OCI-LY1 (cell line): ENCODE measurements at regions not wholly inside any gene's neighbourhood (a gene's known extent, or its start where the extent isn't known, plus 50 kb on each side); places are given as distances from the start of the nearest gene placed in this dataset.

ENCODE experiments used
- H2AFZ ChIP-seq: fragments of 200-600 bp; sonication (generic), shearing (Covaris generic); 2 replicates; pipeline ENCODE4 v1.6.0; 2014; ENCODE audit warnings: antibody characterized with exemption, mild to moderate bottlenecking, low read length
- H3F3A ChIP-seq: fragments of 200-600 bp; sonication (generic), shearing (Covaris generic); 2 replicates; pipeline ENCODE4 v1.6.0; 2014; ENCODE audit warnings: mild to moderate bottlenecking, antibody characterized with exemption, low read length, moderate library complexity; ENCODE audit not compliant: insufficient read depth
- H3K27ac ChIP-seq: fragments of 200-600 bp; sonication (generic); 2 replicates; pipeline ENCODE4 v1.5.1; 2014; ENCODE audit warnings: low read length, mixed run types, mild to moderate bottlenecking, low read depth; ENCODE audit not compliant: poor library complexity, severe bottlenecking
- H3K27me3 ChIP-seq: fragments of 200-600 bp; sonication (generic); 2 replicates; pipeline ENCODE4 v1.6.0; 2014; ENCODE audit warnings: antibody characterized with exemption, mild to moderate bottlenecking, low read length, moderate library complexity; ENCODE audit not compliant: insufficient read depth
- H3K36me3 ChIP-seq: fragments of 200-600 bp; sonication (generic); 2 replicates; pipeline ENCODE4 v1.6.1; 2014; ENCODE audit warnings: mild to moderate bottlenecking, antibody characterized with exemption, low read length, moderate library complexity, mixed read lengths; ENCODE audit not compliant: insufficient read depth
- H3K4me1 ChIP-seq: fragments of 200-600 bp; sonication (generic); 2 replicates; pipeline ENCODE4 v1.5.1; 2014; ENCODE audit warnings: mild to moderate bottlenecking, low read length, moderate library complexity; ENCODE audit not compliant: insufficient read depth, severe bottlenecking
- H3K4me2 ChIP-seq: fragments of 200-600 bp; sonication (generic), shearing (Covaris generic); 2 replicates; pipeline ENCODE4 v1.6.1; 2014; ENCODE audit warnings: low read length
- H3K4me3 ChIP-seq: fragments of 200-600 bp; sonication (generic); 2 replicates; pipeline ENCODE4 v1.5.1; 2014; ENCODE audit warnings: low read length, low read depth, mild to moderate bottlenecking, mixed read lengths; ENCODE audit not compliant: poor library complexity, severe bottlenecking
- H3K79me2 ChIP-seq: fragments of 200-600 bp; shearing (Covaris generic); 2 replicates; pipeline ENCODE4 v1.6.1; 2016; ENCODE audit warnings: mixed run types, low read length, mixed read lengths; ENCODE audit not compliant: insufficient read depth
- H3K9ac ChIP-seq: fragments of 200-600 bp; sonication (generic), shearing (Covaris generic); 2 replicates; pipeline ENCODE4 v1.6.1; 2014; ENCODE audit warnings: mild to moderate bottlenecking, low read length, mixed read lengths
- H3K9me2 ChIP-seq: fragments of 200-600 bp; sonication (generic), shearing (Covaris generic); 2 replicates; pipeline ENCODE4 v1.6.1; 2014; ENCODE audit warnings: low read depth, mild to moderate bottlenecking, low read length, mixed read lengths
- H3K9me3 ChIP-seq: fragments of 200-600 bp; shearing (Covaris generic); 2 replicates; pipeline ENCODE4 v1.6.1; 2014; ENCODE audit warnings: low read length, mixed read lengths
- H4K20me1 ChIP-seq: fragments of 200-600 bp; sonication (generic), shearing (Covaris generic); 2 replicates; pipeline ENCODE4 v1.6.0; 2016; ENCODE audit warnings: mild to moderate bottlenecking, low read length; ENCODE audit not compliant: insufficient read depth
- CTCF ChIP-seq: fragments of 200-600 bp; sonication (generic), shearing (Covaris generic); IDR thresholded peaks from 2 replicates; pipeline ENCODE4 v1.5.1; 2017; ENCODE audit warnings: mild to moderate bottlenecking, antibody characterized with exemption, low read length, moderate library complexity, mixed read lengths
- EZH2 ChIP-seq: fragments of 200-600 bp; sonication (generic), shearing (Covaris generic); IDR thresholded peaks from 2 replicates; pipeline ENCODE4 v1.8.0; 2017; ENCODE audit warnings: borderline replicate concordance, mixed run types, mild to moderate bottlenecking, antibody characterized with exemption, low read length, moderate library complexity, mixed read lengths

GRCh38 chr18:43826215-43826614 lies 548.9 kb upstream of the SYT4 start:
- no peak for TF ChIP-seq EZH2
- no peak overlapping the region for H2AFZ ChIP-seq

GRCh38 chr18:43827311-43827710 lies 550.0 kb upstream of the SYT4 start:
- no peak overlapping the region for H2AFZ ChIP-seq
- no peaks in the 10 kb centered on the region for H4K20me1 ChIP-seq
- no peak overlapping the region for H3K9ac ChIP-seq
- H3K79me2 ChIP-seq = no peaks in the 10 kb centered on the region
- no peak overlapping the region for H3K27ac ChIP-seq
- no peak overlapping the region for H3K4me3 ChIP-seq
- H3K4me2 ChIP-seq = no peak overlapping the region
- no peaks in the 10 kb centered on the region for H3K4me1 ChIP-seq
- TF ChIP-seq EZH2 = no peak
- no peak for TF ChIP-seq CTCF
- no peaks in the 10 kb centered on the region for H3K27me3 ChIP-seq
- H3K9me3 ChIP-seq = no peaks in the 10 kb centered on the region
- no peaks in the 10 kb centered on the region for H3K9me2 ChIP-seq
- H3K36me3 ChIP-seq = no peaks in the 10 kb centered on the region
- H3F3A ChIP-seq = no peaks in the 10 kb centered on the region

More at GRCh38 chr18:43826215-43826614, 548.9 kb upstream of the SYT4 start:
- no peaks in the 10 kb centered on the region for H3K36me3 ChIP-seq
- H3K9me3 ChIP-seq = no peaks in the 10 kb centered on the region
- no peak overlapping the region for H3K4me2 ChIP-seq
- H3K79me2 ChIP-seq = no peaks in the 10 kb centered on the region
- H3K9me2 ChIP-seq = no peaks in the 10 kb centered on the region
- H3K9ac ChIP-seq = no peak overlapping the region
- no peak overlapping the region for H3K4me3 ChIP-seq
- H3K4me1 ChIP-seq = no peaks in the 10 kb centered on the region
- H4K20me1 ChIP-seq = no peaks in the 10 kb centered on the region
- H3F3A ChIP-seq = no peaks in the 10 kb centered on the region
- no peaks in the 10 kb centered on the region for H3K27me3 ChIP-seq
- H3K27ac ChIP-seq = no peak overlapping the region

GRCh38 chr18:43830303-43830702 lies 553.0 kb upstream of the SYT4 start:
- no peaks in the 10 kb centered on the region for H3K27me3 ChIP-seq
- H3K36me3 ChIP-seq = no peaks in the 10 kb centered on the region
- no peak overlapping the region for H3K4me3 ChIP-seq
- no peak overlapping the region for H3K4me2 ChIP-seq
- TF ChIP-seq CTCF (no peak), EZH2 (no peak)
- H3K9me3 ChIP-seq = no peaks in the 10 kb centered on the region
- no peak overlapping the region for H3K27ac ChIP-seq
- no peak overlapping the region for H2AFZ ChIP-seq
- no peaks in the 10 kb centered on the region for H3K9me2 ChIP-seq
- no peak overlapping the region for H3K9ac ChIP-seq
- H3K79me2 ChIP-seq = no peaks in the 10 kb centered on the region
- H4K20me1 ChIP-seq = no peaks in the 10 kb centered on the region
- H3K4me1 ChIP-seq = no peaks in the 10 kb centered on the region
- no peaks in the 10 kb centered on the region for H3F3A ChIP-seq

GRCh38 chr18:43830947-43831346 lies 553.7 kb upstream of the SYT4 start:
- Histone ChIP-seq H3F3A (no peaks in the 10 kb centered on the region), H3K4me1 (no peaks in the 10 kb centered on the region), H3K9me3 (no peaks in the 10 kb centered on the region), H3K4me2 (no peak overlapping the region), H3K4me3 (no peak overlapping the region), H3K27me3 (no peaks in the 10 kb centered on the region), H4K20me1 (no peaks in the 10 kb centered on the region), H3K27ac (no peak overlapping the region), H3K79me2 (no peaks in the 10 kb centered on the region), H3K9me2 (no peaks in the 10 kb centered on the region), H3K36me3 (no peaks in the 10 kb centered on the region), H3K9ac (no peak overlapping the region), H2AFZ (no peak overlapping the region)
- no peak for TF ChIP-seq EZH2
- no peak for TF ChIP-seq CTCF
